ENCODE measurements at regions not wholly inside any gene's neighbourhood (a gene's known extent, or its start where the extent isn't known, plus 50 kb on each side); places are given as distances from the start of the nearest gene placed in this dataset.
A peak's percentile ranks its signal among the peaks of the same experiment; 100 is the strongest.

- TF ChIP-seq POLR2A (IDR thresholded peaks at IDR 0.05) (no peak), CTCF (IDR thresholded peaks at IDR 0.05) (peak; percentile 19 to 61 (median 55))
- Histone ChIP-seq H3K4me1 (replicated peaks in 1 of 2) (peaks cover 0 to 8% of the 10 kb centered on the region in 2 donors), H3K27ac (no peak overlapping the region), H3K9me3 (replicated peaks in 1 of 3) (no peaks in the 10 kb centered on the region), H3K36me3 (replicated peaks in 1 of 2) (no peaks in the 10 kb centered on the region), H3K27me3 (no peaks in the 10 kb centered on the region), H3K4me3 (no peak overlapping the region)
- DNase-seq, result peak; percentile 25 to 70 (median 48)
- 24 to 50% (median 34%) methylated on average over 1 of the region's 1 CpG for WGBS, 4 donors
- intact Hi-C loops (cut with DNase I), result loop anchor here in 1 of 2 donors (10.0 kb wide), 1 partner anchor 337 kb away; no protein-coding TSS in a partner anchor
Observed at GRCh38 chr2:228318218-228318617, 136.7 kb upstream of the SPHKAP start.

- WGBS, 4 donors, result 80 to 88% (median 82%) methylated on average over 5 of the region's 5 CpGs
- intact Hi-C loops (cut with DNase I), result loop anchor here in 1 of 2 donors (10.0 kb wide), 1 partner anchor 343 kb away; no protein-coding TSS in a partner anchor
- Histone ChIP-seq H3K9me3 (replicated peaks in 1 of 3) (no peaks in the 10 kb centered on the region), H3K4me1 (replicated peaks in 1 of 2) (no peaks in the 10 kb centered on the region), H3K4me3 (no peak overlapping the region), H3K36me3 (replicated peaks in 1 of 2) (no peaks in the 10 kb centered on the region), H3K27me3 (no peaks in the 10 kb centered on the region), H3K27ac (no peak overlapping the region)
- no peak for DNase-seq
- TF ChIP-seq POLR2A (IDR thresholded peaks at IDR 0.05) (no peak), CTCF (IDR thresholded peaks at IDR 0.05) (no peak)
Observed at GRCh38 chr2:228312172-228312571, 130.7 kb upstream of the SPHKAP start.

GRCh38 chr2:228303960-228304359, 122.5 kb upstream of the SPHKAP start:
- DNase-seq, result no peak

GRCh38 chr2:228283491-228284171, 102.1 kb upstream of the SPHKAP start:
- 59 to 72% (median 65%) methylated on average over 3 of the region's 3 CpGs for WGBS, 4 donors

More at GRCh38 chr2:228303960-228304359, 122.5 kb upstream of the SPHKAP start:
- no peaks in the 10 kb centered on the region for H3K36me3 ChIP-seq (replicated peaks in 1 of 2)
- no peaks in the 10 kb centered on the region for H3K27me3 ChIP-seq
- H3K4me1 ChIP-seq (replicated peaks in 1 of 2), result no peaks in the 10 kb centered on the region
- TF ChIP-seq POLR2A (IDR thresholded peaks at IDR 0.05), result no peak
- no peak for TF ChIP-seq CTCF (IDR thresholded peaks at IDR 0.05)
- no peaks in the 10 kb centered on the region for H3K9me3 ChIP-seq (replicated peaks in 1 of 3)
- no peak overlapping the region for H3K4me3 ChIP-seq
- WGBS, 4 donors, result 76 to 92% (median 86%) methylated on average over 3 of the region's 3 CpGs
- intact Hi-C loops (cut with DNase I), result no loop called here
- H3K27ac ChIP-seq, result no peak overlapping the region

More at GRCh38 chr2:228283491-228284171, 102.1 kb upstream of the SPHKAP start:
- H3K4me1 ChIP-seq (replicated peaks in 1 of 2), result no peaks in the 10 kb centered on the region
- H3K27ac ChIP-seq, result no peak overlapping the region
- TF ChIP-seq POLR2A (IDR thresholded peaks at IDR 0.05) (no peak), CTCF (IDR thresholded peaks at IDR 0.05) (no peak)
- intact Hi-C loops (cut with DNase I), result no loop called here
- no peaks in the 10 kb centered on the region for H3K27me3 ChIP-seq
- peak in 2 of 7 donors; percentile 19 to 20 for DNase-seq
- H3K36me3 ChIP-seq (replicated peaks in 1 of 2), result no peaks in the 10 kb centered on the region
- no peaks in the 10 kb centered on the region for H3K9me3 ChIP-seq (replicated peaks in 1 of 3)
- peak overlapping the region in 1 of 4 donors; percentile 18 for H3K4me3 ChIP-seq
